ENCODE measurements at regions not wholly inside any gene's neighbourhood (a gene's known extent, or its start where the extent isn't known, plus 50 kb on each side); places are given as distances from the start of the nearest gene placed in this dataset.

GRCh38 chr4:162506253-162506652 lies 342.5 kb upstream of the FSTL5 start (continued):
- TF ChIP-seq, protein P1, sequence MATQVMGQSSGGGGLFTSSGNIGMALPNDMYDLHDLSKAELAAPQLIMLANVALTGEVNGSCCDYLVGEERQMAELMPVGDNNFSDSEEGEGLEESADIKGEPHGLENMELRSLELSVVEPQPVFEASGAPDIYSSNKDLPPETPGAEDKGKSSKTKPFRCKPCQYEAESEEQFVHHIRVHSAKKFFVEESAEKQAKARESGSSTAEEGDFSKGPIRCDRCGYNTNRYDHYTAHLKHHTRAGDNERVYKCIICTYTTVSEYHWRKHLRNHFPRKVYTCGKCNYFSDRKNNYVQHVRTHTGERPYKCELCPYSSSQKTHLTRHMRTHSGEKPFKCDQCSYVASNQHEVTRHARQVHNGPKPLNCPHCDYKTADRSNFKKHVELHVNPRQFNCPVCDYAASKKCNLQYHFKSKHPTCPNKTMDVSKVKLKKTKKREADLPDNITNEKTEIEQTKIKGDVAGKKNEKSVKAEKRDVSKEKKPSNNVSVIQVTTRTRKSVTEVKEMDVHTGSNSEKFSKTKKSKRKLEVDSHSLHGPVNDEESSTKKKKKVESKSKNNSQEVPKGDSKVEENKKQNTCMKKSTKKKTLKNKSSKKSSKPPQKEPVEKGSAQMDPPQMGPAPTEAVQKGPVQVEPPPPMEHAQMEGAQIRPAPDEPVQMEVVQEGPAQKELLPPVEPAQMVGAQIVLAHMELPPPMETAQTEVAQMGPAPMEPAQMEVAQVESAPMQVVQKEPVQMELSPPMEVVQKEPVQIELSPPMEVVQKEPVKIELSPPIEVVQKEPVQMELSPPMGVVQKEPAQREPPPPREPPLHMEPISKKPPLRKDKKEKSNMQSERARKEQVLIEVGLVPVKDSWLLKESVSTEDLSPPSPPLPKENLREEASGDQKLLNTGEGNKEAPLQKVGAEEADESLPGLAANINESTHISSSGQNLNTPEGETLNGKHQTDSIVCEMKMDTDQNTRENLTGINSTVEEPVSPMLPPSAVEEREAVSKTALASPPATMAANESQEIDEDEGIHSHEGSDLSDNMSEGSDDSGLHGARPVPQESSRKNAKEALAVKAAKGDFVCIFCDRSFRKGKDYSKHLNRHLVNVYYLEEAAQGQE (IDR thresholded peaks at IDR 0.05), result no peak
- TF ChIP-seq HDAC2 (IDR thresholded peaks at IDR 0.05) (no peak), ELK1 (IDR thresholded peaks at IDR 0.05; ENCODE audit: low read depth, low read length) (no peak)

- DNase-seq (ENCODE audit: low read depth in 1 of 2, low spot score in 1 of 2) (no peak), FAIRE-seq (no peak), ATAC-seq (no peak)
- TF ChIP-seq FOSL2 (IDR thresholded peaks at IDR 0.05) (no peak), FOSL2 (CRISPR knock-in tag; IDR thresholded peaks at IDR 0.05) (no peak), ZFP36 (IDR thresholded peaks at IDR 0.05; ENCODE audit: borderline replicate concordance, partially characterized antibody) (no peak), PHF8 (IDR thresholded peaks at IDR 0.05; ENCODE audit: borderline replicate concordance, low read depth) (no peak), POLR2AphosphoS2 (conservative IDR thresholded peaks at IDR 0.05; ENCODE audit: low read length) (no peak), MAZ (IDR thresholded peaks at IDR 0.05; ENCODE audit: borderline replicate concordance, low read depth, low read length) (no peak), RARB (CRISPR knock-in tag; IDR thresholded peaks at IDR 0.05) (no peak), HOXA7 (CRISPR knock-in tag; IDR thresholded peaks at IDR 0.05) (no peak), E2F6 (IDR thresholded peaks at IDR 0.05; ENCODE audit: borderline replicate concordance, low read depth) (no peak), EHF (CRISPR knock-in tag; IDR thresholded peaks at IDR 0.05) (no peak), POLR2A (IDR thresholded peaks at IDR 0.05; ENCODE audit: low read length) (no peak), ELK1 (IDR thresholded peaks at IDR 0.05; ENCODE audit: low read depth, low read length) (no peak), CEBPB (IDR thresholded peaks at IDR 0.05) (no peak), TFCP2L1 (CRISPR knock-in tag; IDR thresholded peaks at IDR 0.05) (no peak), HDAC2 (IDR thresholded peaks at IDR 0.05) (no peak), BCL3 (IDR thresholded peaks at IDR 0.05) (no peak)
- TF ChIP-seq, protein P2, sequence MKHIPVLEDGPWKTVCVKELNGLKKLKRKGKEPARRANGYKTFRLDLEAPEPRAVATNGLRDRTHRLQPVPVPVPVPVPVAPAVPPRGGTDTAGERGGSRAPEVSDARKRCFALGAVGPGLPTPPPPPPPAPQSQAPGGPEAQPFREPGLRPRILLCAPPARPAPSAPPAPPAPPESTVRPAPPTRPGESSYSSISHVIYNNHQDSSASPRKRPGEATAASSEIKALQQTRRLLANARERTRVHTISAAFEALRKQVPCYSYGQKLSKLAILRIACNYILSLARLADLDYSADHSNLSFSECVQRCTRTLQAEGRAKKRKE (CRISPR knock-in tag; IDR thresholded peaks at IDR 0.05; ENCODE audit: low read depth), result no peak
- TF ChIP-seq, protein P3, sequence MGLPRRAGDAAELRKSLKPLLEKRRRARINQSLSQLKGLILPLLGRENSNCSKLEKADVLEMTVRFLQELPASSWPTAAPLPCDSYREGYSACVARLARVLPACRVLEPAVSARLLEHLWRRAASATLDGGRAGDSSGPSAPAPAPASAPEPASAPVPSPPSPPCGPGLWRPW (IDR thresholded peaks at IDR 0.05), result no peak
- WGBS (ENCODE audit: missing lambda C conversion rate), result 51% methylated on average over 4 of the region's 4 CpGs
- Histone ChIP-seq H3K9me3 (no peaks in the 10 kb centered on the region), H3K4me1 (no peaks in the 10 kb centered on the region), H3K4me2 (no peak overlapping the region), H3K4me3 (no peak overlapping the region), H3K27ac (no peak overlapping the region)
- CTCF ChIA-PET, result no interaction called here
- POLR2A ChIA-PET, result no interaction called here
Measured at GRCh38 chr4:162503868-162504267, 340.1 kb upstream of the FSTL5 start.
